Fibroblast of villous mesenchyme (primary cell): ENCODE measurements at regions not wholly inside any gene's neighbourhood (a gene's known extent, or its start where the extent isn't known, plus 50 kb on each side); places are given as distances from the start of the nearest gene placed in this dataset.

Experiments used
- DNase-seq: peaks from one replicate; pipeline ENCODE4 v3.0.0-alpha.2; 2010; ENCODE audit warnings: low read depth
- H3K4me3 ChIP-seq: 2 replicates; pipeline ENCODE4 v1.5.1; 2011; ENCODE audit warnings: low read depth, mild to moderate bottlenecking, low read length
- TF ChIP-seq, protein P1 (sequence below): IDR thresholded peaks from 2 replicates; pipeline ENCODE4 v1.5.1; 2012; ENCODE audit warnings: low read depth, mild to moderate bottlenecking, low read length; ENCODE audit not compliant: insufficient read depth

DNA sequence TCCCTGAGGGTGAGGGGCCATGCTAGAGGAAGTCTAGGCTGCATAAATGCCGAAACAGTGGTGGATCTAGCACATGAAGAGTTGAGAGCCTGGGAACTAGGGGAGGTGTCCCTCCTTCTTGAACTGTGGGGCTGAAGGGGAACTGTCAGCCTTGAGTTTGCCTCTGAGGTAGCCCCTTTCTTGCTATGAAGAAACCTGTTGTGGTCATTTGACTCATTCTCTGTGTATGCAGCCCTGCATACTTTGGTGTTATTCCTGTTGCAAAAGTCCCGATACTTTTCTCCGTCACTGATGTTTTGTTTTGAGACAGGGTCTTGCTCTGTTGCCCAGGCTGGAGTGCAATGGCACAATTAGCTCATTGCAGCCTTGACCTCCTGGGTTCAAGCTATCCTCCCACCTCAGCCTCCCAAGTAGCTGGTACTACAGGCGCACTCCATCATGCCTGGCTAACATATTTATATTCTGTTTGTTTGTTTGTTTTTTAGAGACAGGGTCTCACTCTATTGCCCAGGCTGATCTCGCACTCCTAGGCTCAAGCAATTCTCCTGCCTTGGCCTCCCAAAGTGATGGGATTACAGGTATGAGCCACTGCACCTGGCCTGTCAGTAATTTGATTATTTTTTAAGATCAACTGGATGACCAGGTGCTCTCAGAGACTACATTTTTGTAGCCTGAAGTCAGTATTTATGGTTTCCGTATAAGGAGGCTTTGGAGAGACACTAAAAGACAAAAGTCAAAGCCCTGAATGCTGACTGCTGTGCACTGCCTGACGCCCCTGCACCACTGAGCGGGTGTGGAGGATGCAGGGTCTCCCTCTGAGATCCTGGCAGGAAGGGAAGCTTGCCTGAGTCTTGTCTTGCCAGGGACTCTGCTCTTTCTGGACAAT, 86.2 kb upstream of the KCNK12 start:
- TF ChIP-seq, protein P1, sequence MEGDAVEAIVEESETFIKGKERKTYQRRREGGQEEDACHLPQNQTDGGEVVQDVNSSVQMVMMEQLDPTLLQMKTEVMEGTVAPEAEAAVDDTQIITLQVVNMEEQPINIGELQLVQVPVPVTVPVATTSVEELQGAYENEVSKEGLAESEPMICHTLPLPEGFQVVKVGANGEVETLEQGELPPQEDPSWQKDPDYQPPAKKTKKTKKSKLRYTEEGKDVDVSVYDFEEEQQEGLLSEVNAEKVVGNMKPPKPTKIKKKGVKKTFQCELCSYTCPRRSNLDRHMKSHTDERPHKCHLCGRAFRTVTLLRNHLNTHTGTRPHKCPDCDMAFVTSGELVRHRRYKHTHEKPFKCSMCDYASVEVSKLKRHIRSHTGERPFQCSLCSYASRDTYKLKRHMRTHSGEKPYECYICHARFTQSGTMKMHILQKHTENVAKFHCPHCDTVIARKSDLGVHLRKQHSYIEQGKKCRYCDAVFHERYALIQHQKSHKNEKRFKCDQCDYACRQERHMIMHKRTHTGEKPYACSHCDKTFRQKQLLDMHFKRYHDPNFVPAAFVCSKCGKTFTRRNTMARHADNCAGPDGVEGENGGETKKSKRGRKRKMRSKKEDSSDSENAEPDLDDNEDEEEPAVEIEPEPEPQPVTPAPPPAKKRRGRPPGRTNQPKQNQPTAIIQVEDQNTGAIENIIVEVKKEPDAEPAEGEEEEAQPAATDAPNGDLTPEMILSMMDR: no peak
- DNase-seq: no peak
- no peak overlapping the region for H3K4me3 ChIP-seq

DNA sequence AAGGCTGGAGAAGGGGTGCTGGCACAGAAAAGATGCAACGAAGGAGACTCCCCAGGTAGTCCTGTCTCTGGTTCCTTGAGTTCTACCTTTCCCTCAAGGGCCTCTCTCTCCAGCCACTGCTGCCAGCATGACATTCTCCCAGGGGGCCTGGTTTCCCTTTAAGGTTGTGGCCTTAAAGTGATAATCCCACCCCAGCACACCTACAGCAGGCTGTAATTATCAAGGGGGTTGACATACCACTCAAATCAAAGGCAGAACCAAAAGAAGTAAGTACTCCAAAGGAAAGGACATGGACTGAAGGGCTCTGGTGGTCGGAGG, 84.7 kb upstream of the KCNK12 start:
- H3K4me3 ChIP-seq: no peak overlapping the region
- DNase-seq: no peak
- TF ChIP-seq, protein P1: no peak

DNA sequence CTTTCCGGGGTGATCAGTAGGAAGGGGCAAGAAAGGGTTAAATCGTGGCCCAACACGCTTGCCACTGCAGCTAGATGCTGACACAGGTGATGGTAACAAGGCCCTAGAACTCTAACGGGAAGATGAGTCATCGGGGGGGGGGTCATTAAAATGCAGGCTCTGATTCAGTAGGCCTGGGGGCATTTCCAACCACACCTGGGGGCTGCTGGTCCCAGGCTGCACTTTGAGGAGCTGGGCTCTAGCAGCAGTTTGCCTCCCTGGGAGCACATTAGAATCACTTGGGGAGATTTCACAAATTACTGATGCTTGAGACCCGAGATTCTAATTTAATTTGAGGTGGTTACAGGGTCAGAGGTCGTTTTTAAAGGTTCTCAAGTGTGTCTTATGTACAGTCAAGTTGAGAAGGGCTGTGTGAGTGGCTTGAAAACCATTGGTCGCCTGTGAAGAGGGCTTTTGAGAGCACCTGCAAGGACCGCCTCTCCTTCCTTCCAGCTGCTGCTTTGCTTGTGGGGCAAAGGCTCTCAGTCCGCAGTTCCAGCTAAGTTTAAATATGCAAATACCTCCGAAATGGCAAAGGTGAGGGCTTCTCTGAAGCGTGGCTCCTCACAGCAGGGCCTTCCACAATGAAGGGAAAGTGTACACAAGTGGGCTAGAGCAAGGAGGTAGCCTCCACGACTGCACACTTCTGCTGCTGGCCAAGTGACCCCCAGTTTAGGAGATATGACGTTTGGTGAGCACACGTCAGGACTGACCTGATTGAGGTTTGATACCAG, 84.2 kb upstream of the KCNK12 start:
- H3K4me3 ChIP-seq: no peak overlapping the region
- no peak for DNase-seq

DNA sequence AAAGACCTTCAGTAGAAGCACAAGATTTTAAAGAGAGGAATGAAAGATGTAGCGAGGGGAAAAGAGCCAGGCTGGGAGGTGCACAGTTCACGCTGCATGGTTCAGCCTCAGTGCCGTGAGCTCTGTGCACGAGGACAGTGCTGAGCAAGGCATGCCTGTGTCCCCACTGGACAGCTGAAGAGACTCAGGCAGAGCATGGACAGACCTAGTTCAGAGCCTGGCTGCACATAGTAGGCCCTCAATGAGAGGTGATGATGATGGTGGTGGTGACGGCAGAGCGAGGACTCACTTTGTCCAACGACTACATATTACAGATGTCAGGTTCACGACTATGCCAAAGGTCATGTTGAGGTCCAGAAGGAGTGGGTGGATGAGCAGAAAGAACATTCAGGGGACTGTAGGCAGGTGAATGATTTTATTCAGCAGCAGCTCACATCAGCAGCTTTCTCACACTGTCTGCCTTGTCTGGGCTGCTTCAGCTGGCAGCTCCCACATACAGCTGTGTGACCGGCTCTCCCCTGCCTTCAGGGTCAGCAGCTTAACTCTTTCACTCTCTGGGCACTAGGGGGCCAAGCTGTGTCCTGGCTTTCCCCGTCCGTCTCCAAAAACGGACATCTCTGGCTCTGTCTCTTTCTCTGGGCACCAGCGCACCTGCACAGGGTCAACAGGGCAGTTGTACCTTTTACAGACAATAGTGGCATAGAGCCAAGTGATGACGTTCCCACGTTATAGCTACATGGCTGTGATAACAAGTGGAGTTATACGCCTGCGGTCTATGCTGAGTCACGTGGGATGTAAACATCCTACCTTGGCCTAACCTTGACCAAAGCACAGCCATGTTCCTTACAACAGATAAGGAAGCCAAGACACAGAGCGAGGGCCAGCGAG, 83.4 kb upstream of the KCNK12 start:
- no peak overlapping the region for H3K4me3 ChIP-seq
- DNase-seq: peak; percentile 36
- TF ChIP-seq, protein P1: peak; percentile 49

More for the DNA sequence above, 84.2 kb upstream of the KCNK12 start:
- TF ChIP-seq, protein P1: no peak

DNA sequence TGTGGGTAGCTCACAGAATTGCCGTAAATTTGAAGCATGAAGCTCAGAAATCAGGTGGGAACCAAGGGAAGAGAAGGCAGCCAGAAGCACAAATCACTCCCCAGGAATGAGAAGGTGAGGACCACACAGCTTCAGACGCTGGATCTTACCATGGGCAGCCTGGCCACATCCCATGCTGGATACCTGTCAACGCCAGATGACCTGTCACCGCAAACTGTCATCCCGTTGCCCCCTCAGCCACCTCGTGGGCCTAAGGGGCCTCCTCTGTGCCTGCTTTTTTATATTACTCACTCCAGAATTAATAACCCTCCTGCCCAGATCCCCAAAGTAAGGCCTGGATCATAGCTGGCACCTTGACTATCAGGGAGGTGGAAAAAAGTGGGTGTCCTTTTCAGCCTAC, 82.3 kb upstream of the KCNK12 start:
- H3K4me3 ChIP-seq: no peak overlapping the region
- DNase-seq: no peak
- TF ChIP-seq, protein P1: no peak

DNA sequence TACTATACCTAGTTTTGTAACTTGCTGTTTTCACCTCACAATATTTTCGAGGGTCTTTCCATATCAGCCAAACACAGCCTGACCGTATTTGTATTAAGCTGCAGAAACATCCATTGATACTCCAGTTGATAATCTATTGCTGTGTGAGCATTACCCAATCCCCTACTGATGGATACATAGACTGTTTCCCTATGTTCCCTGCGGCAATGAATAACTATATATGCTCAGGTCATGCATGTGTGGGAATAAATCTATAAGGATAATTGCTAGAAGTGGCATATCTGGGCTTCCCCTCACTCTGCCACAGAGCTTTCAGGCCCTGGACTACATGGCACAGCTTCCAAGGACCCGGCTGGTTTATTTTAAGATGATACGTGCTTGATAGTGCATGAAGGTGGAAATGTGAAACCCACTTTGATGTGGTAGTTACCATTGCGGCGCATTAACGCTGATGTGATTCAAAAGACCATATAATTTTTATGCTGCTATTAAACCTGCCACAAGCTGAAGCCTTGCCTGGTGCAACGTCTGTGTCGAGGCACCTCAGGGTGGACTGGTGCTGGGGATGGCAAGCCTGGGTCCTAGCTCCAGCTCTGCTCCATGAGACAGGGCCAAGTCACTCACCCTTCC, 81.4 kb upstream of the KCNK12 start:
- no peak overlapping the region for H3K4me3 ChIP-seq
- DNase-seq: no peak
- TF ChIP-seq, protein P1: no peak
